HuH-7 (cell line): ENCODE measurements at regions not wholly inside any gene's neighbourhood (a gene's known extent, or its start where the extent isn't known, plus 50 kb on each side); places are given as distances from the start of the nearest gene placed in this dataset.
A peak's percentile ranks its signal among the peaks of the same experiment; 100 is the strongest.

Source experiments
- DNase-seq: peaks from one replicate; pipeline ENCODE4 v3.0.0; 2011; ENCODE audit warnings: low spot score

GRCh38 chr20:25135031-25135430, 53.1 kb upstream of the VSX1 start:
- DNase-seq, result no peak

GRCh38 chr20:25136056-25136455, 54.1 kb upstream of the VSX1 start:
- DNase-seq, result no peak

DNA sequence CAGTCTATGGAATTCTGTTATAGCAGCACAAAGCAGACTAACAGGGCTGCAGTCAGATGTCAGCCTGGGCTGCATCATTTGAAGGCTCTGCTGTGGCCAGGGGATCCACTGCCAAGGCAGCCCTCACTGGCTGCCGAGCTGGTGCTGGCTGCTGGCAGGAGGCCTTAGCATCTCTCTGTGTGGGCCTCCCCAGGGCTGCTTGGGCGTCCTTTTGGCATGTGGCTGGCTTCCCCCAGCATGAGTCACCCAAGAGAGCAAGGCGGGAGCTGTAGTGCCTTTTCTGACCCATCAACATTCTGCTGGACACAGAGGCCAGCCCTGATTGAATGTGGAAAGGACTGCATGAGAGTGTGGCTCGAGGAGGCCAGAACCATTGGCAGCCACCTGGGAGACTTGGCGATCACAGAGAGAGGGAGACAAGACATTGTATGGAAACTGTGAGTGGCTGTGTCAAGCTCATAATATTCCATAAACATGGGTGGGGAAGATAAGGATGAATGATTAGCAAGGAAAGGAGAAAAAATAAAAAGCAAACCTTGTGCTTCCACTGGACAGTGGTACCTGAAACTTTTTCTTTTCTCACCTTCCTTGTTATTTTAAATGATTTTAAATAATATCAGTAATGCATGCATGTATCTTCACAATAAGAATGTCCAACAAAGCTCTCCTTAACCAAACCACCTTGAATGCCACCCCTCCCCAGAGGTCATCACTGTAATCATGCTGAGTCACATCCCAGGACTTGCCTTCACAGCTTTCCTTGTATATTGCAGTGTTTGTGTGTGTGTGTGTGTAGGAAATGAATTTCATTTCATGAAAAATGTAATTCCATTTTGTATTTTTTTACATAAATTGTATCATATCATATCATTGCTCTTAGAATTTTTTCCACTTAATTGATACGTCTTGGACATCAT, 55.0 kb upstream of the VSX1 start:
- DNase-seq, result no peak

DNA sequence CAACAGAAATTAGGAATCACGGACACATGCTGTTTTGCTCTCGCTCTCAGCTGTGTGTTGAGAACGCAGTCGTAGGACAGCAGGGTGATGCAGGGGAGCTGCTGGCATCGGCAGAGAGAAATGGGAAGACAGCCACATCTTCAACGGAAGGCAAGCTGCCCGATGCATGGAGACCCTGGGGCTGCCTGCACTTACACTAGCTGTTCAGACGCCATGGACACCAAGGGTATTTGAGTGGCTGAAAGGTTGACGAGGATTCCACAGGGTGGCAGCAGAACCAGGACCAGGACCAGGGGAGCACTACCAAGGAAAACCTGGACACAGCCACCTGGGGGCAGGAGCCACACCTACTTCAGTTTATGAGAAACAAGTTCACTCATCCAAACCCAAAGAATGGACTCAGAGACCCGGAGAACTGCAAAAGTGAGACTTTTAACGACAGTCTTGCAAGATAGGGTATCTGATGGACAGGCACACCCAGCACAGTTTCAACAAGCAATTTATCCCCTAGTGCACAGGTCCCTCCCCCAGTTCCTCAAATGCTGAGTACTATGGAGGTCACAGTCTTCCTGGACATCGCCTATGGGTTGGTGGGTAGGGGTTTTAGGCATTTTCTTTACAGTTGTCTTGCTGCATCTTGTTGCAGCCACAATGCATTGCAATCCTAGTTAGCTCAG, 56.3 kb upstream of the ENTPD6 start:
- peak; percentile 48 for DNase-seq

DNA sequence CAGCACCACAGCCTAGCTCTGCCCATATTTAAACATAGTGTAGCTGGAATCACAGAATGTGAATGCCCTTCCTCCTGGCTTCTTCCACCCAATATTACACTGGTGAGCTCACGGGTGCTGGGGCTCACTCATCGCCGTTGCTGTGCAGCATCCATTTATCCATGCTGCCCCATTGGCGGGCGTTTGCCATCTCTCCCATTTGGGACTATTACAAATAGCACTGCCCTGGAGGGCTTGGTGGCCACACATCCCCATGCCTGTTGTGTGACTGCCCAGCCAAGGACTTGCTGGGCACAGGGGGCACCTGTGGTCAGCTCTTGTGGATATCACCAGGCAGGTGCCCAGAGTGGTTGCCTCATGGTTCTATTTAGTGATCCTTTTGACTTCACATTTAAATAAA, 54.5 kb upstream of the ENTPD6 start:
- DNase-seq, result no peak

- DNase-seq, result no peak
Observed at GRCh38 chr20:25142435-25142834, 53.1 kb upstream of the ENTPD6 start.

- no peak for DNase-seq
Observed at GRCh38 chr20:25145131-25145530, 50.4 kb upstream of the ENTPD6 start.
